ENCODE measurements at regions not wholly inside any gene's neighbourhood (a gene's known extent, or its start where the extent isn't known, plus 50 kb on each side); places are given as distances from the start of the nearest gene placed in this dataset.
"Not testable (repeated sequence)": the region's sequence is repeated elsewhere in the genome, so short reads cannot be mapped to it uniquely, and the experiment has no call there.

- Histone ChIP-seq H3K9ac (ENCODE audit: low read depth, low read length) (no peak overlapping the region), H3K79me2 (ENCODE audit: insufficient read depth, low read length) (no peaks in the 10 kb centered on the region), H3K9me3 (ENCODE audit: insufficient read depth, low read length, severe bottlenecking) (peaks cover 5% of the 10 kb centered on the region), H4K20me1 (ENCODE audit: insufficient read depth, low read length) (no peaks in the 10 kb centered on the region), H2AFZ (ENCODE audit: low read depth, low read length) (no peak overlapping the region), H3K4me2 (ENCODE audit: insufficient read depth, low read length) (no peak overlapping the region), H3K4me1 (ENCODE audit: insufficient read depth, low read length) (no peaks in the 10 kb centered on the region), H3K4me3 (ENCODE audit: low read depth in 1 of 2, low read length in 2 of 2) (no peak overlapping the region), H3K27ac (ENCODE audit: low read length) (no peak overlapping the region), H3K36me3 (ENCODE audit: insufficient read depth, low read length) (no peaks in the 10 kb centered on the region), H3K27me3 (ENCODE audit: insufficient read depth, low read length, poor library complexity) (no peaks in the 10 kb centered on the region)
- ATAC-seq (ENCODE audit: insufficient read depth, low read depth) (no peak), DNase-seq (no peak)
- TF ChIP-seq CTCF (IDR thresholded peaks at IDR 0.05; ENCODE audit: borderline replicate concordance, extremely low read depth, low read length, poor library complexity, severe bottlenecking), result no peak
- no peak for TF ChIP-seq EZH2 (IDR thresholded peaks at IDR 0.05; ENCODE audit: borderline replicate concordance, low read depth, low read length, severe bottlenecking)
These were observed 622.8 kb upstream of the ZNF385D start for GRCh38 chr3:22373827-22374226.

- Histone ChIP-seq H3K9ac (ENCODE audit: low read depth, low read length) (no peak overlapping the region), H3K4me1 (ENCODE audit: insufficient read depth, low read length) (no peaks in the 10 kb centered on the region), H3K36me3 (ENCODE audit: insufficient read depth, low read length) (no peaks in the 10 kb centered on the region), H3K27ac (ENCODE audit: low read length) (no peak overlapping the region), H3K9me3 (ENCODE audit: insufficient read depth, low read length, severe bottlenecking) (no peaks in the 10 kb centered on the region), H3K27me3 (ENCODE audit: insufficient read depth, low read length, poor library complexity) (no peaks in the 10 kb centered on the region), H3K4me2 (ENCODE audit: insufficient read depth, low read length) (no peak overlapping the region), H2AFZ (ENCODE audit: low read depth, low read length) (no peak overlapping the region), H3K4me3 (ENCODE audit: low read depth in 1 of 2, low read length in 2 of 2) (no peak overlapping the region), H4K20me1 (ENCODE audit: insufficient read depth, low read length) (no peaks in the 10 kb centered on the region), H3K79me2 (ENCODE audit: insufficient read depth, low read length) (no peaks in the 10 kb centered on the region)
- TF ChIP-seq EZH2 (IDR thresholded peaks at IDR 0.05; ENCODE audit: borderline replicate concordance, low read depth, low read length, severe bottlenecking), result no peak
- TF ChIP-seq CTCF (IDR thresholded peaks at IDR 0.05; ENCODE audit: borderline replicate concordance, extremely low read depth, low read length, poor library complexity, severe bottlenecking), result no peak
- DNase-seq (no peak), ATAC-seq (ENCODE audit: insufficient read depth, low read depth) (no peak)
These were observed 626.4 kb upstream of the ZNF385D start for GRCh38 chr3:22377421-22377820.

GRCh38 chr3:22378869-22379268, 627.9 kb upstream of the ZNF385D start:
- no peak overlapping the region for H3K4me3 ChIP-seq (ENCODE audit: low read depth in 1 of 2, low read length in 2 of 2)
- no peak overlapping the region for H2AFZ ChIP-seq (ENCODE audit: low read depth, low read length)
- H3K9me3 ChIP-seq (ENCODE audit: insufficient read depth, low read length, severe bottlenecking), result no peaks in the 10 kb centered on the region
- H3K36me3 ChIP-seq (ENCODE audit: insufficient read depth, low read length), result no peaks in the 10 kb centered on the region
- no peak overlapping the region for H3K27ac ChIP-seq (ENCODE audit: low read length)
- no peak for TF ChIP-seq CTCF (IDR thresholded peaks at IDR 0.05; ENCODE audit: borderline replicate concordance, extremely low read depth, low read length, poor library complexity, severe bottlenecking)
- TF ChIP-seq EZH2 (IDR thresholded peaks at IDR 0.05; ENCODE audit: borderline replicate concordance, low read depth, low read length, severe bottlenecking), result no peak
- no peak for DNase-seq
- no peaks in the 10 kb centered on the region for H3K4me1 ChIP-seq (ENCODE audit: insufficient read depth, low read length)
- no peaks in the 10 kb centered on the region for H3K79me2 ChIP-seq (ENCODE audit: insufficient read depth, low read length)
- H3K27me3 ChIP-seq (ENCODE audit: insufficient read depth, low read length, poor library complexity), result no peaks in the 10 kb centered on the region
- no peak overlapping the region for H3K4me2 ChIP-seq (ENCODE audit: insufficient read depth, low read length)
- no peaks in the 10 kb centered on the region for H4K20me1 ChIP-seq (ENCODE audit: insufficient read depth, low read length)
- no peak for ATAC-seq (ENCODE audit: insufficient read depth, low read depth)
- no peak overlapping the region for H3K9ac ChIP-seq (ENCODE audit: low read depth, low read length)

- H3K4me2 ChIP-seq (ENCODE audit: insufficient read depth, low read length), result no peak overlapping the region
- no peak for ATAC-seq (ENCODE audit: insufficient read depth, low read depth)
- H4K20me1 ChIP-seq (ENCODE audit: insufficient read depth, low read length), result no peaks in the 10 kb centered on the region
- no peaks in the 10 kb centered on the region for H3K4me1 ChIP-seq (ENCODE audit: insufficient read depth, low read length)
- H3K27me3 ChIP-seq (ENCODE audit: insufficient read depth, low read length, poor library complexity), result no peaks in the 10 kb centered on the region
- no peak overlapping the region for H3K4me3 ChIP-seq (ENCODE audit: low read depth in 1 of 2, low read length in 2 of 2)
- H3K36me3 ChIP-seq (ENCODE audit: insufficient read depth, low read length), result no peaks in the 10 kb centered on the region
- TF ChIP-seq EZH2 (IDR thresholded peaks at IDR 0.05; ENCODE audit: borderline replicate concordance, low read depth, low read length, severe bottlenecking), result no peak
- no peak for TF ChIP-seq CTCF (IDR thresholded peaks at IDR 0.05; ENCODE audit: borderline replicate concordance, extremely low read depth, low read length, poor library complexity, severe bottlenecking)
- no peaks in the 10 kb centered on the region for H3K79me2 ChIP-seq (ENCODE audit: insufficient read depth, low read length)
- H3K9ac ChIP-seq (ENCODE audit: low read depth, low read length), result no peak overlapping the region
- H3K9me3 ChIP-seq (ENCODE audit: insufficient read depth, low read length, severe bottlenecking), result no peaks in the 10 kb centered on the region
- no peak for DNase-seq
- H2AFZ ChIP-seq (ENCODE audit: low read depth, low read length), result no peak overlapping the region
- H3K27ac ChIP-seq (ENCODE audit: low read length), result no peak overlapping the region
These were observed 629.2 kb upstream of the ZNF385D start for GRCh38 chr3:22380253-22380652.

GRCh38 chr3:22381564-22381963, 630.6 kb upstream of the ZNF385D start:
- H3K9ac ChIP-seq (ENCODE audit: low read depth, low read length); H3K4me3 ChIP-seq (ENCODE audit: low read depth in 1 of 2, low read length in 2 of 2): not testable (repeated sequence)

More at GRCh38 chr3:22381564-22381963, 630.6 kb upstream of the ZNF385D start:
- H3K36me3 ChIP-seq (ENCODE audit: insufficient read depth, low read length); ATAC-seq (ENCODE audit: insufficient read depth, low read depth); H4K20me1 ChIP-seq (ENCODE audit: insufficient read depth, low read length); H3K79me2 ChIP-seq (ENCODE audit: insufficient read depth, low read length); H3K27me3 ChIP-seq (ENCODE audit: insufficient read depth, low read length, poor library complexity); H3K4me1 ChIP-seq (ENCODE audit: insufficient read depth, low read length); H3K9me3 ChIP-seq (ENCODE audit: insufficient read depth, low read length, severe bottlenecking); H3K4me2 ChIP-seq (ENCODE audit: insufficient read depth, low read length); H3K27ac ChIP-seq (ENCODE audit: low read length); H2AFZ ChIP-seq (ENCODE audit: low read depth, low read length): not testable (repeated sequence)
- DNase-seq, result peak; percentile 35

Data from DND-41 (cell line).